ENCODE measurements at regions not wholly inside any gene's neighbourhood (a gene's known extent, or its start where the extent isn't known, plus 50 kb on each side); places are given as distances from the start of the nearest gene placed in this dataset.

GRCh38 chr4:96139251-96139929, 299.5 kb downstream of the PDHA2 start:
- no peaks in the 10 kb centered on the region for H3K36me3 ChIP-seq (ENCODE audit: insufficient read depth, low read length)
- no peak overlapping the region for H3K4me3 ChIP-seq (ENCODE audit: insufficient read depth, low read length)
- no peaks in the 10 kb centered on the region for H3K4me1 ChIP-seq (ENCODE audit: insufficient read depth, low read length)
- DNase-seq (ENCODE audit: insufficient read length, low spot score, missing footprints) = no peak
- H3K27me3 ChIP-seq (ENCODE audit: insufficient read depth, low read length) = no peaks in the 10 kb centered on the region
- H3K79me2 ChIP-seq (ENCODE audit: insufficient read depth, low read length) = no peaks in the 10 kb centered on the region
- no peak overlapping the region for H3K4me2 ChIP-seq (ENCODE audit: insufficient read depth, low read length)
- no peaks in the 10 kb centered on the region for H3K9me3 ChIP-seq (ENCODE audit: low read depth, low read length)
- no peaks in the 10 kb centered on the region for H4K20me1 ChIP-seq (ENCODE audit: insufficient read depth, low read length)
- H3K27ac ChIP-seq (ENCODE audit: low read depth, low read length) = no peak overlapping the region
- no peak for TF ChIP-seq CTCF (IDR thresholded peaks at IDR 0.05; ENCODE audit: extremely low read depth, low read depth, low read length)
- H2AFZ ChIP-seq (ENCODE audit: low read length) = no peak overlapping the region

GRCh38 chr4:96145601-96146000, 305.7 kb downstream of the PDHA2 start:
- no peak for TF ChIP-seq CTCF (IDR thresholded peaks at IDR 0.05; ENCODE audit: extremely low read depth, low read depth, low read length)
- no peak overlapping the region for H3K4me2 ChIP-seq (ENCODE audit: insufficient read depth, low read length)
- H3K9me3 ChIP-seq (ENCODE audit: low read depth, low read length) = no peaks in the 10 kb centered on the region
- no peaks in the 10 kb centered on the region for H3K27me3 ChIP-seq (ENCODE audit: insufficient read depth, low read length)
- DNase-seq (ENCODE audit: insufficient read length, low spot score, missing footprints) = no peak
- peaks cover 5% of the 10 kb centered on the region for H3K4me1 ChIP-seq (ENCODE audit: insufficient read depth, low read length)
- no peaks in the 10 kb centered on the region for H4K20me1 ChIP-seq (ENCODE audit: insufficient read depth, low read length)
- no peak overlapping the region for H3K4me3 ChIP-seq (ENCODE audit: insufficient read depth, low read length)
- no peaks in the 10 kb centered on the region for H3K79me2 ChIP-seq (ENCODE audit: insufficient read depth, low read length)
- no peaks in the 10 kb centered on the region for H3K36me3 ChIP-seq (ENCODE audit: insufficient read depth, low read length)
- H2AFZ ChIP-seq (ENCODE audit: low read length) = no peak overlapping the region
- H3K27ac ChIP-seq (ENCODE audit: low read depth, low read length) = no peak overlapping the region

- Histone ChIP-seq H4K20me1 (ENCODE audit: insufficient read depth, low read length) (no peaks in the 10 kb centered on the region), H3K27ac (ENCODE audit: low read depth, low read length) (no peak overlapping the region), H3K4me3 (ENCODE audit: insufficient read depth, low read length) (no peak overlapping the region), H3K27me3 (ENCODE audit: insufficient read depth, low read length) (no peaks in the 10 kb centered on the region), H2AFZ (ENCODE audit: low read length) (no peak overlapping the region), H3K36me3 (ENCODE audit: insufficient read depth, low read length) (no peaks in the 10 kb centered on the region), H3K4me2 (ENCODE audit: insufficient read depth, low read length) (no peak overlapping the region), H3K4me1 (ENCODE audit: insufficient read depth, low read length) (peaks cover 5% of the 10 kb centered on the region), H3K9me3 (ENCODE audit: low read depth, low read length) (no peaks in the 10 kb centered on the region), H3K79me2 (ENCODE audit: insufficient read depth, low read length) (no peaks in the 10 kb centered on the region)
- TF ChIP-seq CTCF (IDR thresholded peaks at IDR 0.05; ENCODE audit: extremely low read depth, low read depth, low read length) = no peak
- DNase-seq (ENCODE audit: insufficient read length, low spot score, missing footprints) = no peak
Observed at GRCh38 chr4:96146686-96147085, 306.8 kb downstream of the PDHA2 start.

- TF ChIP-seq CTCF (IDR thresholded peaks at IDR 0.05; ENCODE audit: extremely low read depth, low read depth, low read length) = no peak
- peak overlapping the region; percentile 32 for H2AFZ ChIP-seq (ENCODE audit: low read length)
- peaks cover 9% of the 10 kb centered on the region for H3K4me1 ChIP-seq (ENCODE audit: insufficient read depth, low read length)
- H3K9me3 ChIP-seq (ENCODE audit: low read depth, low read length) = no peaks in the 10 kb centered on the region
- no peaks in the 10 kb centered on the region for H4K20me1 ChIP-seq (ENCODE audit: insufficient read depth, low read length)
- no peak overlapping the region for H3K4me3 ChIP-seq (ENCODE audit: insufficient read depth, low read length)
- H3K27ac ChIP-seq (ENCODE audit: low read depth, low read length) = no peak overlapping the region
- no peaks in the 10 kb centered on the region for H3K79me2 ChIP-seq (ENCODE audit: insufficient read depth, low read length)
- DNase-seq (ENCODE audit: insufficient read length, low spot score, missing footprints) = no peak
- no peaks in the 10 kb centered on the region for H3K27me3 ChIP-seq (ENCODE audit: insufficient read depth, low read length)
- H3K36me3 ChIP-seq (ENCODE audit: insufficient read depth, low read length) = no peaks in the 10 kb centered on the region
- no peak overlapping the region for H3K4me2 ChIP-seq (ENCODE audit: insufficient read depth, low read length)
Observed at GRCh38 chr4:96149894-96150293, 310.0 kb downstream of the PDHA2 start.
